CD4-positive, alpha-beta T cell treated with Interleukin-17A for 4 hours (primary cell): ENCODE measurements at regions not wholly inside any gene's neighbourhood (a gene's known extent, or its start where the extent isn't known, plus 50 kb on each side); places are given as distances from the start of the nearest gene placed in this dataset.
"Not testable (repeated sequence)": the region's sequence is repeated elsewhere in the genome, so short reads cannot be mapped to it uniquely, and the experiment has no call there.

ENCODE experiments used
- DNase-seq: peaks from one replicate; pipeline ENCODE4 v3.0.0-alpha.2; 2020; ENCODE audit warnings: mixed read lengths

DNA sequence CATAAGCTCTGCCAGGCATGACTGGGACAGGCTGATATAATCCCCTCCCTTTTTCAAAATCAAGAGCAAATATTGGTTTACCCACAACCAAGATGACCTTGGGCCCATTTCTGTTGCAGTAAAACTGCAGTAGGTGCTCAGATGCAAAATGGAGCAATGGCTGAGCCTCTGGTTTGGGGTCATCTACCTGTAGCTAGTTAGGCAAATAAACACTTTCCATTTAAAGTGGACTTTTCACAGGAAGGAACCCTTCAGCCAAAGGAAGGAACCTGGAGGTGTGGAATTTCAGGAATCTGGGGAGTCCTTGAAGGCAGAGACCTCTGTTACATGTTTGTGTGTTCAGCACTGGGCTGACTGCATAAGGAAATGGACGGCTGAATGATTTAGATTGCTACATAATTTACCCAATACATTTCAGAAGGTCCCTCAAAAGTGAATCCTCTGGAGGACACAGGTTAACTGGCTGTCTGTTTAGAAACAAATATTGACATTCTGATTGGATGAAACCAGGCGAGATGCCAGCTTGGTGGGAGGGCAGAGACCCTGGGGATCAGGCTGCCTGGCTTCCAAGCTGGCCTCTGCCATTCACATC lies 170.1 kb upstream of the ZNF618 start:
- no peak for DNase-seq

DNA sequence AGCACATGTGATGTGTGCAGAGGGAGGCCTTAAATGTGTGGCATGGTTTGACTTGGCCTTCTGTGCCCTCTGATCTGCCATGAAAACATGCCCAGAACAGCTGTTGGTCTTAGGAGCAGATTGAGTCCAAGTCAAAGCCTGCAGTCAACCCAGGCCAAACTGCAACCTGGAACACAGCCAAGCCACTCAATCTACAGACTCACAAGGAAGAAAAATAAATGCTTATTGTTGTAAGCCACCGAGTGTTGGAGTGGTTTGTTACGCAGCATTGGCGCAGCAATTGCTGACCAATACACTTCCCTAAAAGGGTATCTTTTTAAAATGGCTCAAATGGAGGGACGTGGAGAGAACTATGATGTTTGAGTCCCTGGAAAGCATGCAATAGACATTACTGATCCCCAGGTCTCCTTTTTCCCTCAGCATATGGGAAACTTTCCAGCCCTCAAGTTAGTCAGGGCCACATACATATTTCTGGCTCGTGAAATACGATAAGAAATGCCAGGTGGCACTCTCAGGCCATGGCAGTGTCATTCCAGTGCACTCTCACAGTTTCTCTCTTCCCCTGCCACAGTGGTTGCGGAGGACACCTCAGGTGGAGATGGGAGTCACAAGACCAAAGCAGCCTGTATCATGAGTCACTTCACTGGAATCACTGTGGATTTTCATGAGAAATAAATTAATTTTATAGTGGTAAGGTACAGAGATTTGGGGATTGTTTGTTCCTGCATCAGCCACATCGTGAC lies 168.0 kb upstream of the ZNF618 start:
- no peak for DNase-seq

DNA sequence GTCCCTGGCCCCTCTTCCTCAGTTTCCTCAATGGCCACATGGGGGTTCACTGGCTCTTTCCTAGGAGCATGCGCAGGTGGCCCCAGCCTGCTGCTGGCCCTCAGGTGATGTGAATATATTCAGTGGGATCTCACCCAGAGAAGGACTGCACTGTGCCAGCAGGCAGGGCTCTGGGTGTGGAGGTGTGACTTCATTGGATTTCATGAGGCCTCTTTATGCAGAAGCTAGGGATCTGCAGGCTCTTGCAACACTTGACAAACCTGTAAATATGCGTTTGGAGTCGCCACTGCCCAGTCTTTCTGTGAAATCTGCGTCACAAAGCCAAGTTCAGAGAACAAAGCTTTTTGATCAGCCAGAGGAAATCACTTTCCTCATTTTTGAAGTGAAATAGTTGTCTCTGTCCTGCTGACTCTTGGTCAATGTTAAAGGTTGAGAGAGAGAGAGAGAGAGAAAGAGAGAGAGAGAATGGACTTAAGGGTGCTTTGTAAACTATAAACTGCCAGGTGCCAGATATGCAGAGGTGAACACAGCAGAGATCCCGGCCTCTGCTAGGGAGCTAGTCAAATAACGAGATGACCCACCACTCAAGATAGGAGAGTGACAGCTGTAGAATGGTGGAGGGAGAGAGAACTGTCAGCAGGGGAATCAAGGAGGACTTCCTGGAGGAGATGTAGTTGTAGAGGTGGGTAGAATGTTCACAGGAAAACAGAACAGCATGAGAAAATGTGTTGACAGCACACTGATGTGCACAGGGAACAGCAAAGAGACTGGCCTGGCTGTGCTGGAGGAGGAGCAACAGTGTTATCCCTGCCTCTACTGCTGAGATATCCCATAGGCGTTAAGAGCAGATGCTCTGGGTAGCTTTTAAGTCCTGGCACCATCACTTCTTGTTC lies 167.0 kb upstream of the ZNF618 start:
- no peak for DNase-seq

DNA sequence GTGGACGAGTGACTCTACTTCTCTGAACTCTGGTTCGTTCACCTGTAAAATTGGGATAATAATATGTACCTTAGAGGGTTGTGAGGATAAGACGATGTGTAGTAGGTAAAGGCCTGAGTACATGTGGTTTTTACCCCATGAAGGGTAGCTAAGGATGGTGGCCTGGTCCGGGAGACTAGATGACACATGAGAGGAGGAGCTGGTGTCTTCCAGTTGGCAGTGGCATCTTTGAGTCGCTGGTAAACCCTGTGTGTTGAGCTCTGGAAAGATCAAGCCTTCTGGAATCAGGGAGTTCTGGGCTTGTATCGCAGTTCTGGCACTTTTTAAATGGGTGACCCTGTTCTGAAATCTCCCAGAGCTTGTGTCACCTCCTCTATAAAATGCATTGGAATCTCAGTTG lies 166.4 kb upstream of the ZNF618 start:
- DNase-seq = no peak

DNA sequence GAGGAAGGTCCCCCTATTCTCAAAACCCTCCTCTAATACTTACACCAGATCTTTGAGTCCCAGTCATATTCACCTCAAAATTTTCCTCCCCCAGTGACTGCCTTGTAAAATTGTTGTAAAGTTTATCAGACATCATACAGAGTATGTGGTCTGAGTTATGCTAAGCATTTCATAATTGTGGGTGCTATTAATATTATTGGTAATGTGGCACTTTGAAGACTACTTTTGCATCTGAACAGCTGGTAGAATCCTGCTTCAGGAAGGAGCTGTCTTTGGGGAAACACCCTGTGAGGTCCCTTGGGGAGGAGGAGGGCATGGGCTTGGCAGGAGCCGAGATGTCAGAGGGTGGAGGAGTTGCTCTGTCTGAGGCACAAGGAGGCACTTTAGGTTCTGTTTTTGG lies 164.9 kb upstream of the ZNF618 start:
- DNase-seq = no peak

DNA sequence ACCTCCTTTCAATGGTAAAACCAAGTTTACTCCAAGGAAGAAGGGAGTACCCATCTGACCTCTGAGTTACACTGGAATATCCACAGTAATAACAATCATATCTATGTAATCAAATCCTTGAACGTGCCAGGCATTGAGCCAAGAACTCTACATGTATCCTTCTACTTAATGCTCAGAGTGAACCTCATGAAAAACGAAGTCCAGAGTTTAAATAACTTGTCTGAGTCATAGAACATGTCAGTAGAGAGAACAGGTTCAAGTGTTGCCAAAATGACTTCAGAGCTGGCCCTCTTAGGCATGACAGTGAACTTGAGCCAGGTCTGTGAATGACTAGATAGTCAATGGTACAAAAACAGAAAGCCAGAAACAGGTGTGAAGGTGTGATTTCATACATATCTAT lies 164.1 kb upstream of the ZNF618 start:
- DNase-seq = no peak

DNA sequence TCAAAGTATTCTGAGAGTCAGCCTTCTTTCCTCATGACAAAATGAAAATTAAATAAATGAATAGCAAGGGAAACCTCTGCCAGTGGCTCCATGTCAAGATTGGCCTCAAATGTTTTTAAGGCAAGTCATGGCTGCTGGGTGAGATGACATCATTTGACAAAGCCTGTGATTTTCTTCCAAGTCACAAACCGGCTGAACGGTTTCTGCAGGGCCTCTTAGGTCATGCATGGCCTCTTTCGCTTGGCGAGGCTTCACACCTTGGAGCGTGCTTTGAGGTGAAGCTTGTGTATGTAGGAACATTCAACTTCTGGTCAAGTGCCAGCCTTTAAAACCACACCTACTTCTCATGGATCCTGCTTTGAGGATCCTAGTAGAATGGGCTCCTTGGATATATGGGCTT lies 161.0 kb upstream of the ZNF618 start:
- DNase-seq = no peak

DNA sequence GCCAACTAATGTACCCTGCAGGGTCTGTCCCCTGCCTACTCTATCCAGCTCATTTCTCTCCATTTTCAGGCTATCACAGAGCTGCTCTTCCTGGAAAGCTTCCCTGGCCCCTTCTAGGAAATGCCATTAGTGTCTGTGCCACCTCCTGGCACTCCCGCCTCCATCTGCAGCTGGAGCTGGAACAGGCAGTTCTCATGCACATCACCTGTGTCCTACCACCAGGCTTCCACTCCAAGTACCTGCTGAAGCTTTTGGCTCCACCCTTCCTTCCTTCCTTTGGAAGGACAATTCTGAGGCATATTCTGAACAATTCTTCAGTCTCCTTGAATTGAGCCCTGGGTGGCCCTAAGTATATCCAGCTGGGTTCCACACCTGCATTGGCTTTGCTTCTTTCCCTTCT lies 156.2 kb upstream of the ZNF618 start:
- no peak for DNase-seq

DNA sequence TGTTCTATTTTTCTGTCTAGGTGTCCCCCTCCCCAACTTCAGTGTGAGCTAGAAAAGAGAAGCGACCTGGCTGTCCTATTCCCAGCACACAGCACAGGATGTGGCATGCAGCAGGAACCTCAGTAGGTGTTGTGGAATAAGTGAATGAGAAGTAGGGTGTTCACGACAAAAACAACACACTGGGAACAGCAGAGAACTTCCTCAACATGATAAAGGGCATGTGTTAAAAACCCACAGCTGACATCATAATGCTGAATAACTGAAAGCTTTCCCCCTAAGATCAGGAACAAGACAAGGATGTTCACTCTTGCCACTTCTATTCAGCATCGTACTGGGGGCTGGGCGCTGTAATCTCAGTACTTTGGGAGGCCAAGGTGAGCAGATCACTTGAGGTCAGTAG lies 155.6 kb upstream of the ZNF618 start:
- no peak for DNase-seq

DNA sequence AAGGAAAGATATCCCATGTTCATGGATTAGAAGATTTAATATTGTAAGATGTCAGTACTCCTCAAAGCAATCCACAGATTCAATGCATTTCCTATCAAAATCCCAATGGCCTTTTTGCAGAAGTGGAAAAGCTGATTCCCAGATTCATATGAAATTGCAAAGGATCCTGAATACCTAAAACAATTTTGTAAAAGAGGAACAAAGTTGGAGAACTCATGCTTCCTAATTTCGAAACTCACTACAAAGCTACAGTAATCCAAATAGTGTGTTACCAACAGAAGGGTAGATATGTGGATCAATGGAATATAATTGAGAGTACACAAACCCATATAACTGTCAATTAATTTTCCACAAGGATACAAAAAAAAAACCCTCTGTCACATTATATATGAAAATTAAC lies 154.3 kb upstream of the ZNF618 start:
- no peak for DNase-seq

DNA sequence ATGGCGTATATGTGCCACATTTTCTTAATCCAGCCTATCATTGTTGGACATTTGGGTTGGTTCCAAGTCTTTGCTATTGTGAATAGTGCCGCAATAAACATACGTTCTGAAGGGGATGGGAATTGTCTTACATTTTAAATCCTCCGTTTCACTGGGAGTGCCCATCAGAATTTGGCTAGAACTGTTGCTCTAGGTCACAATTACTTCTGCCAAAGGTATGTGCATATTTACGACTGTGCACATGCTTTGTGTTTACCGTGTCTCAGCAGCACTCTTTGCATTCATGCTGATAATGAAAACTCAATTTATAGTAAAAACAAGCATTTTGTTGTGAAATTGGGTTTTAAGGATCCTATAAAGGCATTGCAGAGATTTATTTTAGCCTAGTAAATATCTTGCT lies 151.9 kb upstream of the ZNF618 start:
- no peak for DNase-seq

DNA sequence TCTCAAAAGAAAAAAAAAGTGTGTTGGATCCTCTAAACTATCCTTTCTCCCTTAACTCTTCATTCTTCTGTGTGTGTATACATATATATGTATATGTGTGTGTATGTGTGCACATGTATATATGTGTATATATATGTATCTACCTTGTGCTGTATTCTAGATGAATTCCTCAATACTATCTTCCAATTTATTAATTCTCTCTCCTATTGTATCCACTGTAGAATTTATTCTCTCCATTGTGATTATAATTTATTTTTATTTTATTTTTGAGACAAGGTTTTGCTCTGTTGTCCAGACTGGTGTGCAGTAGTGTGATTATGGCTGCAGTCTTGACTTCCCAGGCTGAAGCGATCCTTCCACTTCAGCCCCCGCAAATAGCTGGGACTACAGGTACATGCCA lies 147.1 kb upstream of the ZNF618 start:
- no peak for DNase-seq

DNA sequence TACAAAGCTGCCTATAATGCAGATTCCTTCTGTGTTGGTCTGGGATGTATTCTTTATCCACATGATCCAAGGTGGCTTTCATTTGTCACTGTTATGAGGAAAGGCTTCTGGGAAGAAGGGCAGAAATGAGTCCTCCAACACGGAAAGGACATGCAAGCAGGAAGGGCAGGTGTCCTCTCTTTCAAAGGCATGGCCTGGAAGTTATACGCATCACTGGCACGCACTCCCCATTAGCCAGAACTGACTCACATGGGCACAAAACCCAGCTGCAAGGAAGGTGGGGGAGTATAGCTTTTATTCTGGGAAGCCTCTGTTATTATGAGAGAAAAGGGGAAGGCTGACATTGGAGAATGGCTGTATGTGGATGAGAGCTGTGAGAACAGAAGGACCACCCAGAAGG lies 141.3 kb upstream of the ZNF618 start:
- DNase-seq = no peak

DNA sequence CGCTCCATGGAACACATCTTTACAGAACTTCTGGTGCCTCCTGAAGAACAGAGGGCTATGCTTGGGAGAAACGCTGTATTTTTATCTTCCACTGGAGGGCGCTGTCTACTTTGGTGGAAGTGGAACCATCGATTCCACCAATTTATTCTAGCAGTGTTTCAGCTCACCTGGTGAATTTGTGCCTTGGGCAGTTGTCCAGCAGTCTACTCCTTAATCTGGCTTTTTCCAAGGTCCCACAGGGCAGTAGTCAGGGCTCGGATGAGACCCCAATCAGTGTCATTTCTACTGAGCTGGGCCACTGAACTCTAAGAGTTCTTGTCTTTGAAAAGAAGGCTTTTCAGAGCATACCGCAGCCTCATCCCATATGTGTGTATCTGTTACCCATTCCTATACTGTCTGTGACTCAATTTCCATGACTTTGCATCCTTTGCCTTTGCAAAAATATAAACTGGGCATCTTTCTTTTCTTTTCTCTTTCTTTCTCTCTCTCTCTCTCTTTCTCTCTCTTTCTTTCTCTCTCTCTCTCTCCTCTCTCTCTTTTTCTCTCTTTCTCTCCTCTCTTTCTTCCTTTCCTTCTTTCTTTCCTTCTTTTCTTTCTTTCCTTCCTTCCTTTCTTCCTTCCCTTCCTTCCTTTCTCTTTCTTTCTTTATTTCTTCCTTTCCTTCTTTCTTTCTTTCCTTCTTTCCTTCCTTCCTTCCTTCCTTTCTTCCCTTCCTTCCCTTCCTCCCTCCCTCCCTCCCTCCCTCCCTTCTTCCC lies 138.4 kb upstream of the ZNF618 start:
- no peak for DNase-seq

DNA sequence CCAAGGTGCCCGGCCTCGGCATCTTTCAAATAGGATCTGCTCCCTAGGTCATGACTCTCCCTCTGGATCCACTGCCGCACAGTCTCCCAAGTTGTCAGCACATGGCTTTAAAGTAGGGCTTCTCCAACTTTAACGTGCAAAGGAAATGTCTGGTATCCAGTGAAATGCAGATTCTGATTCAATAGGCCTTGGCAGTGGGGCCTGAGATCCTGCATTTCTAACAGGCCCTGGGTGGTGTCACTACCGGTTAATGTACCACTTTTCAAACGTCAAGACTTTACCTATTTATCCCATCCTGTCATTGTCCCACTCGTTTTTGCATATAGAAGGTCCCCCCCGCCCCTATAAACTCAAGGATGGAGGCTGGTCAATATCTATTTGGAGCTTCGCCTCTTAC lies 137.6 kb upstream of the ZNF618 start:
- no peak for DNase-seq

DNA sequence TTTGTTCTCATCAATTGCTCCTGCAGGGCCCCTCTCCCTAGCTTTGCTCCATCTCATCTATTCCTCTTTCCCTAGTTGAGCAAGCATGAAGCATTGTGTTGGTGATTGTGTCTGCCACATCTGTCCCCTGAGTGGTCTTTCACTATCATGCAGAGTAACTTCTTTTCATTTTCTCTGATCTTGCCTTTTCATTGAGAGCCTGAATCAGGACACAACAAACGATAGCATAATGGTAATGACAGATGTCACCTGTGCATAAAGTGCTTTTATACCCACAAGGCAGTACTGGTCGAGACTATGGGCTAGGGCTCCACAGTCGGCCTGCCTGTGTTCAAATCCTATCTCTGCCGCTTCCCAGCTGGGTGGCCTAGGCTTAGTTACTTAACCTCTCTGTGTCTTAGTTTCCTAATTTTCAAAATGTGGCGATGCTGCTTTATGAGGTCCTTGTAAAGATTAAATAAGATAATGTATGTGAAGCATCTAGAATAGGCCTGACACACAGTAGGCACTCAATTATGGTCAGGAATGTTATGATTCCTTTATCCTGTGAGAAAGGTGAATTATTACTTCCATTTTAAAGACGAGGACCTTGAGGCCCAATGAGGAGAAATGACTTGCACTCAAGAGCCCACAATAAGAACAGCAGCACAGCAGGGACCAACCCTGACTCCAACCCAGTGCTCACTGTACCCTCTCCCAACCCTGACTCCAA lies 137.1 kb upstream of the ZNF618 start:
- no peak for DNase-seq

DNA sequence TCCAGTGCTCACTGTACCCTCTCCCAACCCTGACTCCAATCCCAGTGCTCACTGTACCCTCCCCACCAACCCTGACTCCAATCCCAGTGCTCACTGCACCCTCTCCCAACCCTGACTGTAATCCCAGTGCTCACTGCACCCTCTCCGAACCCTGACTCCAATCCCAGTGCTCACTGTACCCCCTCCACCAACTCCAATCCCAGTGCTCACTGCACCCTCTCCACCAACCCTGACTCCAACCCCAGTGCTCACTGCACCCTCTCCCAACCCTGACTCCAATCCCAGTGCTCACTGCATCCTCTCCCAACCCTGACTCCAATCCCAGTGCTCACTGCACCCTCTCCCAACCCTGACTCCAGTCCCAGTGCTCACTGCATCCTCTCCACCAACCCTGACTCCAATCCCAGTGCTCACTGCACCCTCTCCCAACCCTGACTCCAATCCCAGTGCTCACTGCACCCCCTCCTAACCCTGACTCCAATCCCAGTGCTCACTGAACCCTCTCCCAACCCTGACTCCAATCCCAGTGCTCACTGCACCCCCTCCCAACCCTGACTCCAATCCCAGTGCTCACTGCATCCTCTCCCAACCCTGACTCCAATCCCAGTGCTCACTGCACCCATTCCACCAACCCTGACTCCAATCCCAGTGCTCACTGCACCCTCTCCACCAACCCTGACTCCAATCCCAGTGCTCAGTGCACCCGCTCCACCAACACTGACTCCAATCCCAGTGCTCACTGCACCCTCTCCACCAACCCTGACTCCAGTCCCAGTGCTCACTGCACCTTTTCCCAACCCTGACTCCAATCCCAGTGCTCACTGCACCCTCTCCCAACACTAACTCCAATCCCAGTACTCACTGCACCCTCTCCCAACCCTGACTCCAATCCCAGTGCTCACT lies 136.3 kb upstream of the ZNF618 start:
- DNase-seq = not testable (repeated sequence)

DNA sequence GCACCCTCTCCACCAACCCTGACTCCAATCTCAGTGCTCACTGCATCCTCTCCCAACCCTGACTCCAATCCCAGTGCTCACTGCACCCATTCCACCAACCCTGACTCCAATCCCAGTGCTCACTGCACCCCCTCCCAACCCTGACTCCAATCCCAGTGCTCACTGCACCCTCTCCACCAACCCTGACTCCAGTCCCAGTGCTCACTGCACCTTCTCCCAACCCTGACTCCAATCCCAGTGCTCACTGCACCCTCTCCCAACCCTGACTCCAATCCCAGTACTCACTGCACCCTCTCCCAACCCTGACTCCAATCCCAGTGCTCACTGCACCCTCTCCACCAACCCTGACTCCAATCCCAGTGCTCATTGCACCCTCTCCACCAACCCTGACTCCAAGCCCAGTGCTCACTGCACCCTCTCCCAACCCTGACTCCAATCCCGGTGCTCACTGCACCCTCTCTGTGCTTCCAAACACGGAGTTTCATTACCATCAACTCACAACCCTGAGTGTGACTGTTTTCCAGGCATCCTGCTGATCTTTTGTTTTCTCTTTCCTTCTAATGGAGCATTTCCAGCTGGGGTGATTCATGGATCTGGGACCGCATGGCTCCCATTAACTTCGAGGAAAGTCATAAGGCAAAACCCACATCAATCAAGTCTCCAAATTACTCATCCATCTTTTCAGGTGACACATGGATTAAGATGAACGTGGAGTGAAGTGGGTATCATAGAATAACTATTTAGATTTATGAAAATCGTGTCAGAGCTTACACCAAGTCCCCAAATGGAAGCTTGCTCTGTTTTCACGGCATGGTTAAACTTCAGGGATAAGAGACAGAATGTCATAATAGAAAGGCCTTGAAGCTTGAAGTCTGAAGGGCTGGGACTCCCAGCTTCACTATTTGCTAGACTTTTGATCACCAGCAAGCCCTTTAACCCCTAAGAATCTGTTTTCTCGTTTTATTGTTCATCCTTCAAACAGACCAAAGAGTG lies 135.3 kb upstream of the ZNF618 start:
- not testable (repeated sequence) for DNase-seq

DNA sequence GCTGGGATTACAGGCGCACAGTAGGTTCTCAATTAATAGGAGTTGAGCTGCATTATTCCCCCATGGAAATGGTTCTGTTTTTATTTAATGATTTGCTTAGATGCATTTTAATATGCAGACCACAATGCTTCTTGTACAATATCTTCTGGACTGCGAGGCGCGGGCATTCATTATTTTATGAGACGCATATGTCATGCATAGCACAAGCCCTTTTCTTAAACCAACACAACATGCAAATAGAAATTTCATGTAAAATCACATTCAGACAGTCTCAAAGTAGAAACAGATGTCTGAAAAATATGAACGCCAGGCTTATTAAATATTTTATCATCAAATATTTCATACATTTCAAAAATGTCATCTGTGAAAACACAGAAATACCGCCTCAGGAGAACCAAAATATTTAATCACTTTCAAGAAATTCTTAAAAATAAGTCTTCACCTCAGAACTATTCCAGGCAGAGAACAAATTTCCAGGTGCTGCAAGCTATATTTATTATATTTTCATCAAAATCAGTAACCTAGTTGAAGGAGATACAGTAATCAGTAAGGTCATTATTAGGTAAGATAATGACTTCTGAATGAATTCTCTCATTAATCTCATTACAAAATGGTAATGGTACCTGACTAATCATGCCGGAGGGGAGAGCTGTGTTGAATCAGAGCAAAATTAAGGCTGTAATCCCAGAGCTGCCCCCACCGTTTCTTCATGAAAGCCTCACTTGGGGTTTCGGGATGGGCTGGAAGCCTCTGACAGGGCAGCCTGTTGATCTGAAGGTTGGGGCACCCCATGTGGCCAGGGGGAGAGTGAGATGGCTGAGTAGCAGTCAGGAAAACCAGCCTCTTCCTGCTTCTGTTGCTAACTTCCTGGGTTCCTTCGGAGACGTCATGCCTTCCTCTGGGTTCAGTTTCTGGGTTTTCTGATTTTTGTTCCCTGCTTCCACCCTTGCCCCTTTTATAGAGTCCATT lies 133.9 kb upstream of the ZNF618 start:
- DNase-seq = no peak
